Peyer's patch (tissue), 4 donors: ENCODE measurements at regions not wholly inside any gene's neighbourhood (a gene's known extent, or its start where the extent isn't known, plus 50 kb on each side); places are given as distances from the start of the nearest gene placed in this dataset.

Source experiments
- CTCF ChIP-seq, 6 experiments: fragments of 450-650 bp in 4 of 6; fragments of 200-600 bp in 2 of 6; sonication (generic) in 1 of 6; IDR thresholded peaks; one replicate each; pipeline ENCODE4 v1.5.1; 2017 to 2019; ENCODE audit warnings: antibody characterized with exemption in 6 of 6, mild to moderate bottlenecking in 3 of 6, moderate library complexity in 1 of 6
- POLR2A ChIP-seq, 2 donors: fragments of 450-650 bp; IDR thresholded peaks; one replicate each; pipeline ENCODE4 v1.5.1; 2017; ENCODE audit warnings: antibody characterized with exemption in 2 of 2, mild to moderate bottlenecking in 2 of 2, moderate library complexity in 2 of 2

GRCh38 chr22:48104766-48105165 lies 1342.3 kb downstream of the TBC1D22A start:
- no peak for TF ChIP-seq CTCF (IDR thresholded peaks at IDR 0.05)
- no peak for TF ChIP-seq POLR2A (IDR thresholded peaks at IDR 0.05)
